Endothelial cell of umbilical vein (primary cell): ENCODE measurements at regions not wholly inside any gene's neighbourhood (a gene's known extent, or its start where the extent isn't known, plus 50 kb on each side); places are given as distances from the start of the nearest gene placed in this dataset.

ENCODE experiments used
- BruUV-seq: library from RNA; stranded (reverse); fragments of 400-500 nt; replicated peaks from 2 replicates; lab custom pipeline; 2021; lab: Mats Ljungman, UMichigan
- CTCF ChIA-PET: fragments of 300-600, 350-600 bp; sonication (Branson Sonifier 250); formaldehyde crosslinking; loops from one replicate; lab custom pipeline; 2021; ENCODE audit warnings: antibody characterized with exemption, inconsistent platforms; lab: Charles Lee
- POLR2A ChIA-PET: fragments of 300-600, 350-600 bp; sonication (Branson Sonifier 250); formaldehyde crosslinking; loops from one replicate; lab custom pipeline; 2021; ENCODE audit warnings: antibody characterized with exemption, inconsistent platforms; lab: Charles Lee
- DNase-seq: peaks from one replicate; pipeline ENCODE4 v3.0.0-alpha.2; 2011; ENCODE audit warnings: low read depth, low spot score
- FAIRE-seq: peaks from 2 replicates; lab custom pipeline; 2011; peaks lifted over from hg19 to GRCh38; lab: Jason Lieb, UNC
- H2AFZ ChIP-seq: 2 replicates; pipeline ENCODE4 v1.6.0; 2012; ENCODE audit warnings: low read depth, low read length, control low read depth, inconsistent platforms
- H3K27ac ChIP-seq: 2 replicates; pipeline ENCODE4 v1.5.1; 2011; ENCODE audit warnings: low read depth, mild to moderate bottlenecking, control low read depth, low read length, moderate library complexity; ENCODE audit not compliant: insufficient read depth
- H3K27me3 ChIP-seq, 2 experiments: 2 replicates each; pipeline versions ENCODE4 v1.6.0 to v1.6.1; 2011; ENCODE audit warnings: low read length in 2 of 2, mixed read lengths in 1 of 2; ENCODE audit not compliant: control insufficient read depth in 2 of 2, insufficient read depth in 2 of 2
- H3K36me3 ChIP-seq, 2 experiments: 2 replicates in 1 of 2; 3 replicates in 1 of 2; pipeline ENCODE4 v1.5.1; 2011; ENCODE audit warnings: low read length in 2 of 2, mild to moderate bottlenecking in 1 of 2, moderate library complexity in 1 of 2; ENCODE audit not compliant: control insufficient read depth in 2 of 2, insufficient read depth in 2 of 2; ENCODE audit errors: extremely low read depth in 1 of 2
- H3K4me1 ChIP-seq: 3 replicates; pipeline ENCODE4 v1.5.1; 2011; ENCODE audit warnings: mild to moderate bottlenecking, low read length; ENCODE audit not compliant: control insufficient read depth, insufficient read depth; ENCODE audit errors: extremely low read depth
- H3K4me2 ChIP-seq: 2 replicates; pipeline ENCODE4 v1.6.1; 2011; ENCODE audit warnings: low read length, control low read depth, mixed read lengths; ENCODE audit not compliant: insufficient read depth
- H3K4me3 ChIP-seq, 3 experiments: fragments of 200-600 bp in 1 of 3; sonication (generic), shearing (Covaris generic) in 1 of 3; replicated peaks in 1 of 3; 2 replicates each; pipeline ENCODE4 v1.5.1; 2011 to 2016; ENCODE audit warnings: control low read depth in 3 of 3, low read length in 3 of 3, mild to moderate bottlenecking in 2 of 3, inconsistent platforms in 1 of 3, low read depth in 1 of 3, moderate library complexity in 1 of 3; ENCODE audit not compliant: insufficient read depth in 1 of 3
- H3K79me2 ChIP-seq: 2 replicates; pipeline ENCODE4 v1.6.0; 2012; ENCODE audit warnings: low read length, inconsistent platforms; ENCODE audit not compliant: control insufficient read depth, insufficient read depth
- H3K9ac ChIP-seq: replicated peaks from 2 replicates; pipeline ENCODE3; 2011; ENCODE audit warnings: low read length, control low read depth; ENCODE audit not compliant: insufficient read depth; ENCODE audit errors: extremely low read depth
- H3K9me1 ChIP-seq: replicated peaks from 3 replicates; pipeline ENCODE4 v1.6.0; 2011; ENCODE audit warnings: mild to moderate bottlenecking, low read length; ENCODE audit not compliant: control insufficient read depth, insufficient read depth; ENCODE audit errors: extremely low read depth
- H3K9me3 ChIP-seq: replicated peaks from 2 replicates; pipeline ENCODE4 v1.5.1; 2012; ENCODE audit warnings: low read length, inconsistent platforms; ENCODE audit not compliant: control insufficient read depth, insufficient read depth
- H4K20me1 ChIP-seq: replicated peaks from 2 replicates; pipeline ENCODE3; 2011; ENCODE audit warnings: mild to moderate bottlenecking, low read length; ENCODE audit not compliant: control insufficient read depth, insufficient read depth; ENCODE audit errors: extremely low read depth
- EZH2 ChIP-seq: IDR thresholded peaks from 2 replicates; pipeline ENCODE4 v1.6.1; 2012; ENCODE audit warnings: borderline replicate concordance, low read depth, mild to moderate bottlenecking, moderate library complexity, low read length, inconsistent platforms; ENCODE audit not compliant: severe bottlenecking
- FOS ChIP-seq: IDR thresholded peaks from 2 replicates; pipeline ENCODE4 v1.6.1; 2011; ENCODE audit warnings: mild to moderate bottlenecking, low read length, moderate library complexity, borderline replicate concordance; ENCODE audit not compliant: insufficient read depth
- GATA2 ChIP-seq: IDR thresholded peaks from 2 replicates; pipeline ENCODE4 v1.7.0; 2011; ENCODE audit warnings: low read depth, mild to moderate bottlenecking, moderate library complexity, mixed read lengths, low read length; ENCODE audit not compliant: insufficient read length, insufficient read depth
- JUN ChIP-seq: IDR thresholded peaks from 2 replicates; pipeline ENCODE4 v1.6.1; 2011; ENCODE audit warnings: borderline replicate concordance, low read depth; ENCODE audit not compliant: insufficient read length, insufficient read depth
- MYC ChIP-seq: IDR thresholded peaks from one replicate; pipeline ENCODE4 v1.6.1; 2011; ENCODE audit warnings: mild to moderate bottlenecking, low read depth, low read length
- POLR2A ChIP-seq: IDR thresholded peaks from 2 replicates; pipeline ENCODE4 v1.6.1; 2012; ENCODE audit warnings: low read depth, mild to moderate bottlenecking, control low read depth, low read length
- POLR2AphosphoS5 ChIP-seq: IDR thresholded peaks from 2 replicates; pipeline ENCODE4 v1.6.1; 2012; ENCODE audit warnings: low read depth, mild to moderate bottlenecking, control low read depth, low read length, moderate library complexity; ENCODE audit not compliant: insufficient read depth
- dilution Hi-C: fragments of 300-500 bp; cut with MboI; formaldehyde crosslinking; loops from one replicate; pipeline ENCODE4 v1.15.0; 2019; ENCODE audit warnings: low sequenced_read_pairs; ENCODE audit not compliant: extremely low pct_ligation_motif_present
- intact Hi-C: fragments of 100-400 bp; cut with micrococcal nuclease; formaldehyde crosslinking; loops from one replicate; pipeline ENCODE4 v1.10.0; 2022
- TF ChIP-seq, protein P1 (sequence below), 2 donors: IDR thresholded peaks; 1 replicate in 1 of 2; 2 replicates in 1 of 2; pipeline ENCODE4 v1.5.1; 2011; ENCODE audit warnings: low read length in 2 of 2, mild to moderate bottlenecking in 2 of 2, moderate library complexity in 2 of 2, control low read depth in 1 of 2, inconsistent platforms in 1 of 2, low read depth in 1 of 2; ENCODE audit not compliant: insufficient read depth in 1 of 2; ENCODE audit errors: extremely low read depth in 1 of 2
- TF ChIP-seq, protein P2 (sequence below): IDR thresholded peaks from 2 replicates; pipeline ENCODE4 v1.6.1; 2011; ENCODE audit not compliant: insufficient read depth, insufficient read length

DNA sequence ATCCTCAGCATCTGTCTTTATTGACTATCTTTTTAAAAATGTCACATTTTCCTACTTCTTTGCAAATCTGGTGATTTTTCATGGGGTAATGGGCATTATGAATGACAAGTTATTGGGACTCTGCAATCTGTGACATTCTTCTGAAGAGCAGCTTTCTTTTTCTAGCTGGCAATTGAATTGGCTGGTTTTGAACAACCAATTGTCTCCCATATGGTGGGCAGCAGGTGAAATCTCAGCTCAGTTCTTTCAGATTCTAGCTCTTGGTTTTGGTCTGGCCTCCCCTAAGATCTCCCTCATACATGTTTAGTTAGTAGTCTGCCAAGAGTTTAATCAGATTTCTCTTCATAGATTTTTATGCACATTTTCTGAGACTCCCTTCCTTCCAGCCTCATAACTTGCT lies 107.9 kb upstream of the EPB41L3 start:
- Histone ChIP-seq H3K4me1 (no peaks in the 10 kb centered on the region), H3K27ac (no peak overlapping the region), H3K9me1 (no peaks in the 10 kb centered on the region), H4K20me1 (no peaks in the 10 kb centered on the region), H3K4me3 (no peak overlapping the region), H3K79me2 (no peaks in the 10 kb centered on the region), H2AFZ (no peak overlapping the region), H3K9me3 (no peaks in the 10 kb centered on the region), H3K4me2 (no peak overlapping the region), H3K27me3 (no peaks in the 10 kb centered on the region), H3K36me3 (no peaks in the 10 kb centered on the region), H3K9ac (no peak overlapping the region)
- ChIA-PET POLR2A (no interaction called here), CTCF (interaction anchor here (1.3 kb wide), 1 partner anchor 18 kb away, joined by 4 read pairs; no protein-coding TSS in a partner anchor)
- TF ChIP-seq POLR2A (no peak), JUN (no peak)
- intact Hi-C loops (no loop called here), dilution Hi-C loops (no loop called here)
- BruUV-seq = no TSS peak
- DNase-seq (no peak), FAIRE-seq (no peak)

DNA sequence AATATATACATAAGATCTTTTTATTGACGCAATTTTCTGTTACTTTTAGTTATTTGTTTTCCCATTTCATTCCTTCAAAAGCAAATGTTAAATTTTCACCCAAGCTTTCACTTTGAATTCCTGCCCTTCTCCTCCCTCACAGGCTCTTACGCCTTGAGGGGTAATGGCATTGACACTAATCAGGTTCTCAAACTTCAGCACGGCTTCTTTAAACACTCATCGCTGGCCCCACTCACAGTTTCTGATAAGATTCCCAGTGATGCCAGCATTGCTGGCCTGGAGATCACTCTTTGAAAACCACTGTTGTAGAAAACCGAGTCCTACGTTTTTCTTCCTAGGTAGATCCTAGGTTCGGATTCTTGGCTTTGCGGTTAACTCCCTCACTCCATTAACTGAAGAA lies 105.6 kb upstream of the EPB41L3 start:
- H3K4me1 ChIP-seq = no peaks in the 10 kb centered on the region
- H3K27me3 ChIP-seq = peaks cover 0 to under 1% of the 10 kb centered on the region in 2 experiments
- no peaks in the 10 kb centered on the region for H4K20me1 ChIP-seq
- no TSS peak for BruUV-seq
- H3K4me3 ChIP-seq = no peak overlapping the region
- H3K9ac ChIP-seq = no peak overlapping the region
- H3K9me3 ChIP-seq = no peaks in the 10 kb centered on the region
- POLR2A ChIA-PET = no interaction called here
- DNase-seq (no peak), FAIRE-seq (no peak)
- H3K79me2 ChIP-seq = no peaks in the 10 kb centered on the region
- no peak overlapping the region for H3K27ac ChIP-seq
- CTCF ChIA-PET = interaction anchor here (1.9 kb wide), 1 partner anchor 228 kb away, joined by 4 read pairs; no protein-coding TSS in a partner anchor
- H3K9me1 ChIP-seq = no peaks in the 10 kb centered on the region
- no peak overlapping the region for H3K4me2 ChIP-seq
- H3K36me3 ChIP-seq = no peaks in the 10 kb centered on the region
- intact Hi-C loops (no loop called here), dilution Hi-C loops (no loop called here)
- TF ChIP-seq, protein P1, sequence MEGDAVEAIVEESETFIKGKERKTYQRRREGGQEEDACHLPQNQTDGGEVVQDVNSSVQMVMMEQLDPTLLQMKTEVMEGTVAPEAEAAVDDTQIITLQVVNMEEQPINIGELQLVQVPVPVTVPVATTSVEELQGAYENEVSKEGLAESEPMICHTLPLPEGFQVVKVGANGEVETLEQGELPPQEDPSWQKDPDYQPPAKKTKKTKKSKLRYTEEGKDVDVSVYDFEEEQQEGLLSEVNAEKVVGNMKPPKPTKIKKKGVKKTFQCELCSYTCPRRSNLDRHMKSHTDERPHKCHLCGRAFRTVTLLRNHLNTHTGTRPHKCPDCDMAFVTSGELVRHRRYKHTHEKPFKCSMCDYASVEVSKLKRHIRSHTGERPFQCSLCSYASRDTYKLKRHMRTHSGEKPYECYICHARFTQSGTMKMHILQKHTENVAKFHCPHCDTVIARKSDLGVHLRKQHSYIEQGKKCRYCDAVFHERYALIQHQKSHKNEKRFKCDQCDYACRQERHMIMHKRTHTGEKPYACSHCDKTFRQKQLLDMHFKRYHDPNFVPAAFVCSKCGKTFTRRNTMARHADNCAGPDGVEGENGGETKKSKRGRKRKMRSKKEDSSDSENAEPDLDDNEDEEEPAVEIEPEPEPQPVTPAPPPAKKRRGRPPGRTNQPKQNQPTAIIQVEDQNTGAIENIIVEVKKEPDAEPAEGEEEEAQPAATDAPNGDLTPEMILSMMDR (IDR thresholded peaks at IDR 0.05; ENCODE audit: extremely low read depth in 1 of 2, insufficient read depth in 1 of 2, low read depth in 1 of 2, low read length in 2 of 2) = no peak
- TF ChIP-seq FOS (no peak), JUN (no peak), POLR2A (no peak), GATA2 (no peak), MYC (no peak), POLR2AphosphoS5 (no peak), EZH2 (no peak)
- TF ChIP-seq, protein P2, sequence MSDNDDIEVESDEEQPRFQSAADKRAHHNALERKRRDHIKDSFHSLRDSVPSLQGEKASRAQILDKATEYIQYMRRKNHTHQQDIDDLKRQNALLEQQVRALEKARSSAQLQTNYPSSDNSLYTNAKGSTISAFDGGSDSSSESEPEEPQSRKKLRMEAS = no peak
- no peak overlapping the region for H2AFZ ChIP-seq
